ENCODE measurements at regions not wholly inside any gene's neighbourhood (a gene's known extent, or its start where the extent isn't known, plus 50 kb on each side); places are given as distances from the start of the nearest gene placed in this dataset.

DNA sequence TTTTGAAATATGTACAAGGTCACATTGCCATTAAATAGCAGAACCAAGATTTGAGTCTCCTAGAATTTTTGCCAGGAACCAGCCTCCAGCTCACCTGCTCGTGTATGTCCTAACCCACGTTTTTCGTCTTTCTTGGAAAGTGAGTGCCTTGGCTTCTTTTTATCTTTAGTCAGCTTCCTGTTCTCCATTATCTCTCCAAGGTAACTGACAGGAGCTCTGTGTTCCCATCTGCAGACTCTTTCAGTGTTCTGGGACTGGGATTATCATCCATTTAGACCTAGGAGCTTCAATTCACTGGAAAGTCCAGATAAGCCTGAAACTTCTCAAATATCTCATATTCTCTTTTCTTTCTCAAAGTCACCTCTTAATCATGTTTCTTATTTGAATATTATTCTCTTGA is 193.7 kb downstream of the ZIC5 start:
- Histone ChIP-seq H3K36me3 (no peaks in the 10 kb centered on the region), H3K27ac (no peak overlapping the region), H3K9me3 (peaks cover 0 to 16% of the 10 kb centered on the region in 2 donors), H3K4me3 (no peak overlapping the region), H3K4me1 (no peaks in the 10 kb centered on the region), H3K27me3 (no peaks in the 10 kb centered on the region)
- no peak for ATAC-seq
- TF ChIP-seq, protein P1, sequence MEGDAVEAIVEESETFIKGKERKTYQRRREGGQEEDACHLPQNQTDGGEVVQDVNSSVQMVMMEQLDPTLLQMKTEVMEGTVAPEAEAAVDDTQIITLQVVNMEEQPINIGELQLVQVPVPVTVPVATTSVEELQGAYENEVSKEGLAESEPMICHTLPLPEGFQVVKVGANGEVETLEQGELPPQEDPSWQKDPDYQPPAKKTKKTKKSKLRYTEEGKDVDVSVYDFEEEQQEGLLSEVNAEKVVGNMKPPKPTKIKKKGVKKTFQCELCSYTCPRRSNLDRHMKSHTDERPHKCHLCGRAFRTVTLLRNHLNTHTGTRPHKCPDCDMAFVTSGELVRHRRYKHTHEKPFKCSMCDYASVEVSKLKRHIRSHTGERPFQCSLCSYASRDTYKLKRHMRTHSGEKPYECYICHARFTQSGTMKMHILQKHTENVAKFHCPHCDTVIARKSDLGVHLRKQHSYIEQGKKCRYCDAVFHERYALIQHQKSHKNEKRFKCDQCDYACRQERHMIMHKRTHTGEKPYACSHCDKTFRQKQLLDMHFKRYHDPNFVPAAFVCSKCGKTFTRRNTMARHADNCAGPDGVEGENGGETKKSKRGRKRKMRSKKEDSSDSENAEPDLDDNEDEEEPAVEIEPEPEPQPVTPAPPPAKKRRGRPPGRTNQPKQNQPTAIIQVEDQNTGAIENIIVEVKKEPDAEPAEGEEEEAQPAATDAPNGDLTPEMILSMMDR (IDR thresholded peaks at IDR 0.05), result no peak
- DNase-seq, result no peak
- intact Hi-C loops (cut with DNase I), result no loop called here

- no peaks in the 10 kb centered on the region for H3K4me1 ChIP-seq
- H3K9me3 ChIP-seq, result peaks cover 0 to 3% of the 10 kb centered on the region in 2 donors
- no peak overlapping the region for H3K4me3 ChIP-seq
- DNase-seq (no peak), ATAC-seq (peak; percentile 52)
- no peak overlapping the region for H3K27ac ChIP-seq
- H3K27me3 ChIP-seq, result no peaks in the 10 kb centered on the region
- TF ChIP-seq, protein P1 (IDR thresholded peaks at IDR 0.05), result no peak
- H3K36me3 ChIP-seq, result no peaks in the 10 kb centered on the region
- intact Hi-C loops (cut with DNase I), result no loop called here
Observed at GRCh38 chr13:99774644-99775043, 196.9 kb downstream of the ZIC5 start.

GRCh38 chr13:99768986-99769385 is 202.6 kb downstream of the ZIC5 start:
- Histone ChIP-seq H3K4me1 (no peaks in the 10 kb centered on the region), H3K36me3 (no peaks in the 10 kb centered on the region), H3K4me3 (no peak overlapping the region), H3K27ac (no peak overlapping the region), H3K27me3 (no peaks in the 10 kb centered on the region), H3K9me3 (peaks cover 0 to 40% of the 10 kb centered on the region in 2 donors)
- no peak for DNase-seq
- TF ChIP-seq, protein P1 (IDR thresholded peaks at IDR 0.05), result no peak
- intact Hi-C loops (cut with DNase I), result no loop called here
- ATAC-seq, result no peak

- H3K9me3 ChIP-seq, result peaks cover 0 to 60% of the 10 kb centered on the region in 2 donors
- TF ChIP-seq, protein P1 (IDR thresholded peaks at IDR 0.05), result no peak
- intact Hi-C loops (cut with DNase I), result no loop called here
Observed at GRCh38 chr13:99766641-99767045, 204.9 kb downstream of the ZIC5 start.

GRCh38 chr13:99765869-99766268 is 205.7 kb downstream of the ZIC5 start:
- Histone ChIP-seq H3K27me3 (no peaks in the 10 kb centered on the region), H3K36me3 (no peaks in the 10 kb centered on the region), H3K4me1 (no peaks in the 10 kb centered on the region), H3K27ac (no peak overlapping the region), H3K4me3 (no peak overlapping the region), H3K9me3 (peaks cover 0 to 62% of the 10 kb centered on the region in 2 donors)
- ATAC-seq, result no peak
- TF ChIP-seq, protein P1 (IDR thresholded peaks at IDR 0.05), result no peak
- intact Hi-C loops (cut with DNase I), result no loop called here
- no peak for DNase-seq

More at GRCh38 chr13:99766641-99767045, 204.9 kb downstream of the ZIC5 start:
- Histone ChIP-seq H3K4me1 (no peaks in the 10 kb centered on the region), H3K27ac (no peak overlapping the region), H3K4me3 (no peak overlapping the region), H3K36me3 (no peaks in the 10 kb centered on the region), H3K27me3 (no peaks in the 10 kb centered on the region)
- no peak for ATAC-seq
- no peak for DNase-seq

All from left lung (tissue), 4 donors.